ENCODE measurements at regions not wholly inside any gene's neighbourhood (a gene's known extent, or its start where the extent isn't known, plus 50 kb on each side); places are given as distances from the start of the nearest gene placed in this dataset.
"Not testable (repeated sequence)": the region's sequence is repeated elsewhere in the genome, so short reads cannot be mapped to it uniquely, and the experiment has no call there.

- peaks cover 5% of the 10 kb centered on the region for H3K27me3 Mint-ChIP-seq
- H3K36me3 Mint-ChIP-seq, result no peaks in the 10 kb centered on the region
- H3K27ac Mint-ChIP-seq, result no peak overlapping the region
- no peaks in the 10 kb centered on the region for H3K9me3 Mint-ChIP-seq
- no peak for DNase-seq
- H3K4me3 Mint-ChIP-seq, result no peak overlapping the region
- H3K4me1 Mint-ChIP-seq, result peaks cover 4% of the 10 kb centered on the region
Measured at GRCh38 chr10:33489501-33490176, 155.2 kb upstream of the NRP1 start.

GRCh38 chr10:33487014-33487776, 152.7 kb upstream of the NRP1 start:
- H3K27ac Mint-ChIP-seq, result no peak overlapping the region
- no peak for DNase-seq
- no peaks in the 10 kb centered on the region for H3K36me3 Mint-ChIP-seq
- no peaks in the 10 kb centered on the region for H3K9me3 Mint-ChIP-seq
- no peaks in the 10 kb centered on the region for H3K27me3 Mint-ChIP-seq
- H3K4me1 Mint-ChIP-seq, result peaks cover 4% of the 10 kb centered on the region
- H3K4me3 Mint-ChIP-seq, result no peak overlapping the region

- no peak overlapping the region for H3K27ac Mint-ChIP-seq
- no peaks in the 10 kb centered on the region for H3K36me3 Mint-ChIP-seq
- no peak for DNase-seq
- peaks cover 4% of the 10 kb centered on the region for H3K4me1 Mint-ChIP-seq
- H3K4me3 Mint-ChIP-seq, result no peak overlapping the region
- H3K9me3 Mint-ChIP-seq, result no peaks in the 10 kb centered on the region
- H3K27me3 Mint-ChIP-seq, result peaks cover 7% of the 10 kb centered on the region
Measured at GRCh38 chr10:33485276-33485675, 150.8 kb upstream of the NRP1 start.

- peaks cover 7% of the 10 kb centered on the region for H3K27me3 Mint-ChIP-seq
- H3K27ac Mint-ChIP-seq, result no peak overlapping the region
- H3K36me3 Mint-ChIP-seq, result no peaks in the 10 kb centered on the region
- no peak overlapping the region for H3K4me3 Mint-ChIP-seq
- H3K4me1 Mint-ChIP-seq, result peaks cover 4% of the 10 kb centered on the region
- H3K9me3 Mint-ChIP-seq, result no peaks in the 10 kb centered on the region
- DNase-seq, result no peak
Measured at GRCh38 chr10:33484787-33485186, 150.3 kb upstream of the NRP1 start.

GRCh38 chr10:33483816-33484190, 149.3 kb upstream of the NRP1 start:
- no peak for DNase-seq
- Mint-ChIP-seq H3K27ac (no peak overlapping the region), H3K9me3 (no peaks in the 10 kb centered on the region), H3K4me1 (peaks cover 4% of the 10 kb centered on the region), H3K27me3 (peaks cover 7% of the 10 kb centered on the region), H3K36me3 (no peaks in the 10 kb centered on the region), H3K4me3 (no peak overlapping the region)

GRCh38 chr10:33483124-33483815, 148.8 kb upstream of the NRP1 start:
- no peak overlapping the region for H3K4me3 Mint-ChIP-seq
- no peaks in the 10 kb centered on the region for H3K36me3 Mint-ChIP-seq
- no peaks in the 10 kb centered on the region for H3K9me3 Mint-ChIP-seq
- H3K4me1 Mint-ChIP-seq, result peaks cover 4% of the 10 kb centered on the region
- peaks cover 7% of the 10 kb centered on the region for H3K27me3 Mint-ChIP-seq
- DNase-seq, result no peak
- no peak overlapping the region for H3K27ac Mint-ChIP-seq

GRCh38 chr10:33482486-33482885, 148.0 kb upstream of the NRP1 start:
- Mint-ChIP-seq H3K9me3 (no peaks in the 10 kb centered on the region), H3K4me3 (no peak overlapping the region), H3K27me3 (peaks cover 10% of the 10 kb centered on the region), H3K4me1 (peaks cover 4% of the 10 kb centered on the region), H3K27ac (no peak overlapping the region), H3K36me3 (no peaks in the 10 kb centered on the region)
- DNase-seq, result no peak

- H3K9me3 Mint-ChIP-seq, result no peaks in the 10 kb centered on the region
- no peak overlapping the region for H3K4me3 Mint-ChIP-seq
- no peak overlapping the region for H3K27ac Mint-ChIP-seq
- DNase-seq, result no peak
- peaks cover 10% of the 10 kb centered on the region for H3K27me3 Mint-ChIP-seq
- no peaks in the 10 kb centered on the region for H3K36me3 Mint-ChIP-seq
- no peaks in the 10 kb centered on the region for H3K4me1 Mint-ChIP-seq
Measured at GRCh38 chr10:33481184-33481583, 146.7 kb upstream of the NRP1 start.

GRCh38 chr10:33480417-33480816, 145.9 kb upstream of the NRP1 start:
- not testable (repeated sequence) for H3K4me3 Mint-ChIP-seq, H3K27ac Mint-ChIP-seq, DNase-seq, H3K36me3 Mint-ChIP-seq, H3K9me3 Mint-ChIP-seq, H3K4me1 Mint-ChIP-seq
- H3K27me3 Mint-ChIP-seq, result peaks cover 10% of the 10 kb centered on the region

- Mint-ChIP-seq H3K27ac (no peak overlapping the region), H3K27me3 (peaks cover 14% of the 10 kb centered on the region), H3K4me1 (no peaks in the 10 kb centered on the region), H3K4me3 (no peak overlapping the region), H3K9me3 (no peaks in the 10 kb centered on the region), H3K36me3 (no peaks in the 10 kb centered on the region)
- DNase-seq, result no peak
Measured at GRCh38 chr10:33478675-33479125, 144.2 kb upstream of the NRP1 start.

GRCh38 chr10:33478089-33478674, 143.7 kb upstream of the NRP1 start:
- DNase-seq, result no peak
- no peaks in the 10 kb centered on the region for H3K9me3 Mint-ChIP-seq
- no peaks in the 10 kb centered on the region for H3K36me3 Mint-ChIP-seq
- no peaks in the 10 kb centered on the region for H3K4me1 Mint-ChIP-seq
- H3K27ac Mint-ChIP-seq, result no peak overlapping the region
- H3K27me3 Mint-ChIP-seq, result peaks cover 17% of the 10 kb centered on the region
- no peak overlapping the region for H3K4me3 Mint-ChIP-seq

- Mint-ChIP-seq H3K9me3 (no peaks in the 10 kb centered on the region), H3K36me3 (no peaks in the 10 kb centered on the region), H3K27me3 (peaks cover 18% of the 10 kb centered on the region), H3K4me1 (no peaks in the 10 kb centered on the region), H3K4me3 (no peak overlapping the region), H3K27ac (no peak overlapping the region)
- DNase-seq, result no peak
Measured at GRCh38 chr10:33477291-33478088, 143.0 kb upstream of the NRP1 start.

- Mint-ChIP-seq H3K36me3 (no peaks in the 10 kb centered on the region), H3K4me1 (no peaks in the 10 kb centered on the region), H3K9me3 (no peaks in the 10 kb centered on the region), H3K27ac (no peak overlapping the region), H3K27me3 (peaks cover 18% of the 10 kb centered on the region), H3K4me3 (no peak overlapping the region)
- DNase-seq, result no peak
Measured at GRCh38 chr10:33476757-33477273, 142.3 kb upstream of the NRP1 start.

- H3K4me1 Mint-ChIP-seq, result no peaks in the 10 kb centered on the region
- H3K36me3 Mint-ChIP-seq, result no peaks in the 10 kb centered on the region
- H3K27me3 Mint-ChIP-seq, result peaks cover 14% of the 10 kb centered on the region
- no peak for DNase-seq
- no peak overlapping the region for H3K4me3 Mint-ChIP-seq
- no peaks in the 10 kb centered on the region for H3K9me3 Mint-ChIP-seq
- no peak overlapping the region for H3K27ac Mint-ChIP-seq
Measured at GRCh38 chr10:33473688-33474087, 139.2 kb upstream of the NRP1 start.
